IPS-18c (cell line): ENCODE measurements at regions not wholly inside any gene's neighbourhood (a gene's known extent, or its start where the extent isn't known, plus 50 kb on each side); places are given as distances from the start of the nearest gene placed in this dataset.
"Not testable (repeated sequence)": the region's sequence is repeated elsewhere in the genome, so short reads cannot be mapped to it uniquely, and the experiment has no call there.

Experiments used
- H3K4me3 ChIP-seq: 2 replicates; pipeline ENCODE4 v1.7.0; 2013; ENCODE audit warnings: low read depth, mild to moderate bottlenecking, low read length, moderate library complexity; ENCODE audit not compliant: insufficient read depth
- H3K9me3 ChIP-seq: one replicate; pipeline ENCODE4 v1.6.1; 2013; ENCODE audit warnings: mild to moderate bottlenecking, low read length, moderate library complexity; ENCODE audit not compliant: control insufficient read depth, insufficient read depth

GRCh38 chr14:39712293-39712999, 280.2 kb upstream of the FBXO33 start:
- Histone ChIP-seq H3K9me3 (no peaks in the 10 kb centered on the region), H3K4me3 (no peak overlapping the region)

DNA sequence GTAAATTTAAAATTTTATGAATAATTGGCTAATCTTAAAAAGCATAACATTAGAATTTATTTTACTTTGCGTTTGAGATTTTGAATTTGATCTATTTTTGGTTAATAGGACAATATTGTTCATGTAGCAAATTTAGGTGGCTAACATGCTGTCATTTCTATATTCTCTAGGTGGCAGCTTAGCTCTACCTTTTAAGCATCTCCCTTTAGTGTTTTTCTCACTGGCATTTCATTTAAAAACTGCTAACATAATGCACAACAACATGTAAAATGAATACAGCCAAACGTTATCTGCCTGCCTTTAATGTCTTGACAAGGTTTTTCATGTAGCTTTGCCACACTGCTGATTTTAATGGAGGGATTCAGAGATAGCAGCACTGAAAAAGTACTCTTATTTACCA, 272.4 kb upstream of the FBXO33 start:
- peaks cover 4% of the 10 kb centered on the region for H3K9me3 ChIP-seq

DNA sequence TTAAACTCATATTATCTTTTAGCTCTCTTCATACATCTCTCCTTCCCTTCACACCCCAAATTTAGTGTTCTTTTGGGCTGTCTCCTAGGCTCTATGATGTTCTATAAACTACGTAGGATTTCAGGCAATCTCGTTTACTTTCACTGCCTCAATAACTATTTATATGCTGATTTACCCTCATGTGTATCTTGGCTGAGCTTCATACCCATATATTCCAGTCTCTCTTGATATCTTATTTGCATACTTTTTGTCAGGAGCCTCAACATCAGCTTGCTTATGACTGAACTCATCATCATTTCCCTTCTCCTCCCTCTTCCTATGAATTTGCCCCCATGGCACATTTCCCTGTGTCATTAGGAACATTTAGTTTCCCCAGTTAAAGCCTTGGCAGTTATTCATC, 262.1 kb upstream of the FBXO33 start:
- H3K4me3 ChIP-seq, result no peak overlapping the region
- H3K9me3 ChIP-seq, result peaks cover 4% of the 10 kb centered on the region

More for the DNA sequence above, 272.4 kb upstream of the FBXO33 start:
- H3K4me3 ChIP-seq, result no peak overlapping the region

GRCh38 chr14:39683691-39684260, 251.5 kb upstream of the FBXO33 start:
- no peaks in the 10 kb centered on the region for H3K9me3 ChIP-seq

GRCh38 chr14:39682582-39682981, 250.3 kb upstream of the FBXO33 start:
- H3K9me3 ChIP-seq, result no peaks in the 10 kb centered on the region
- no peak overlapping the region for H3K4me3 ChIP-seq

More at GRCh38 chr14:39683691-39684260, 251.5 kb upstream of the FBXO33 start:
- H3K4me3 ChIP-seq, result no peak overlapping the region

DNA sequence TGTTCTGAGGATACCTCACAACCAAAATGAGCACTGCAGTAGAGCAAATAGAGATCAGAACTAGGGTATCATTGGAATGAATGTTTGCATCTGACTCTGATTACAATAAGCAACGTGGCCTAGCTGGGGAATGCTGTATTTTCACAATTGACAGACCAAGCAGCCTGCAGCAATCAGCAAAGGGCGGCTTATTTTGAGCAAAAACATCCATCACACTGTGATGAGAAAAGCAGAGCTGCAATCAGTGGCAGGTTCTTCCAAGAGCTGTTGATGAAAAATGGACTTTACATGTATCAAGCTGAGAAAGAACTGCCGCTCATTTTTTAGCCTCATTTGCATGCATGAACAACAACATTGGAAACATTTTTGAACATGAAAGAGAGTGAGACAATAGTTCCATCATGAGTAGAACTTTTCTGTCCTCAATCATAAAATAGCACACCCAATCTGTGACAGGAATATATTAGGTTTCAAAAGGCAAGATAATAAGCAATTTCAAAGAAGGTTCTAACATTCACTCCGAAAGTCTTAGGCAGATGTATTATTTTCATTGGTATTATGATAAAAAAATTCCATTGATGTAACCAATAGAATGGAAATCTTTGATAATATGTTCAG, 249.7 kb upstream of the FBXO33 start:
- Histone ChIP-seq H3K9me3 (no peaks in the 10 kb centered on the region), H3K4me3 (no peak overlapping the region)

GRCh38 chr14:39680777-39681176, 248.5 kb upstream of the FBXO33 start:
- Histone ChIP-seq H3K9me3 (no peaks in the 10 kb centered on the region), H3K4me3 (no peak overlapping the region)

DNA sequence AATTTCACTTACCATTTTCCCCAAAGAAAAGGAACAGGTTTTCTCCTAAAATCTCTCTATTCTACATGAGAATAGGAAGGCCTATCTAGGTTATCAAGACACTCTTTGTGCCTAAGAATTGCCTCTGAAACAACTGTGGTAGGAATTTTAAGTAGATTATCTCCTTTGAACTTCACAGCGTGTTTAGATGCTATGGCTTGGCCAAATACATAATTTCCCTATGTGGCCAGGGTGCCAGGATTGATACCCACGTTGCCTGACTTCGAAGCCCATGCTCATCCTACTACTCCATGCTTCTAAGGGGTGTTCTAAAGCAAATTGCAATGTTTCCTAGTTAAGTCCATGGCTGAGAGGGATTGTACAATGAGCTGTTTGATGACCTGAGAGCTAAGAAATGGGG, 241.5 kb upstream of the FBXO33 start:
- no peaks in the 10 kb centered on the region for H3K9me3 ChIP-seq
- no peak overlapping the region for H3K4me3 ChIP-seq

DNA sequence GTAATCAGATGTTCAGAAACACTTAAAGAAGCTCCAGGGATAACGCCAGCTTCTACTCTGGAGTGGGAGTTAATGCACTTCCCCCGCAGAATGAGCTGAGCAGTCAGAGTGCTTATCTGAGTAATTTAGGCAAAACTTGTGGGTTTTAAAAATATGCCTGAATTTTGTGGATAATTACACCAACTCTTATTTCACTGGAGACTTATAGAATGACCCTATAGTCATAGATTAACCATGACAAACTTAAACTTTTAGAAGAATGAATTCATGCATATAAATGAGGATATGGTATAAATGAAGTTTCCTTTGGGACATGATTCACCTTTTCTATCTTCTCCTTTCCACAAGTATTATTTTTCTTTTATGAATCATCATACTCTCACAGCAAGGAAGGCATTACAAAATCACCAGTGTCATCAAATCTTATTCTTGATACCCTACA, 241.1 kb upstream of the FBXO33 start:
- Histone ChIP-seq H3K9me3 (no peaks in the 10 kb centered on the region), H3K4me3 (no peak overlapping the region)

- H3K4me3 ChIP-seq, result no peak overlapping the region
- H3K9me3 ChIP-seq, result no peaks in the 10 kb centered on the region
Observed at GRCh38 chr14:39668449-39668848, 236.2 kb upstream of the FBXO33 start.

DNA sequence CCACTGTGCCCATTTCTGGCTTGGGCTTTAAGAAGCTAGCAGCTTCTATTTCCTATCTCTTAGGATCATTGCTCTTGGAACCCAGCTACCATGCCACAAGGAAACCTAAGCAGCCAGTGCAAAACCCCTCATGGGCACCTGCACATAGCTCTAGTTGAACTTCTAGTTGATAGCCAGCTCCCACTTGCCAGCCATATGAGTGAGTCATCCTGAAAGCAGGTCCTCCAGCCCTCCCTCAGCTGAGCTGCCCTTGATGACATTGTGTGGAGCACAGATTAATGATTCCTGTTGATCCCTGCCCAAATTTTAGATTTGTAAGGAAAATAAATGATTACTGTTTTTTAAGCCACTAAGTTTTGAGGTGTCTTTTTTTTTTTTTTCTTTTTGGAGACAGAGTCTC, 234.2 kb upstream of the FBXO33 start:
- no peaks in the 10 kb centered on the region for H3K9me3 ChIP-seq
- H3K4me3 ChIP-seq, result no peak overlapping the region

DNA sequence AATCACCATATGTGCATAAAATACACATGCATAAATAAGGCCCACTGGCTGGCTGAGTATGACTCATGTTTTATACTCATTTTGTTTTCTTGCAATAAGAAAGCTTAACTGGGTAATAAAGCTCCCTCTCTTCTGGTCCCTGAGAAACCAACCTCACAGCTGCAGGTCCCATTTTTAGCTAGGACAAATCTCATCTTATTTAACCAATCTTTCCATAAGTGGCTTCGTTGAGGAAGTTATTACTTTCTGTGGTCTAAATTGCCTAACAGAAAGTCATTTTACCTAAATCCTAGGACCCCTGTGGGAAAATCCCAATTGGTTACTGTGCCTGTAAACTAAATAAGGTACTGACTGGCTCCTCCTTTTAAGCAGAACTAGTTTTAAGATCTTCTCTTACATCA, 232.8 kb upstream of the FBXO33 start:
- Histone ChIP-seq H3K9me3 (no peaks in the 10 kb centered on the region), H3K4me3 (no peak overlapping the region)

- no peaks in the 10 kb centered on the region for H3K9me3 ChIP-seq
- H3K4me3 ChIP-seq, result no peak overlapping the region
Observed at GRCh38 chr14:39664646-39665045, 232.4 kb upstream of the FBXO33 start.

DNA sequence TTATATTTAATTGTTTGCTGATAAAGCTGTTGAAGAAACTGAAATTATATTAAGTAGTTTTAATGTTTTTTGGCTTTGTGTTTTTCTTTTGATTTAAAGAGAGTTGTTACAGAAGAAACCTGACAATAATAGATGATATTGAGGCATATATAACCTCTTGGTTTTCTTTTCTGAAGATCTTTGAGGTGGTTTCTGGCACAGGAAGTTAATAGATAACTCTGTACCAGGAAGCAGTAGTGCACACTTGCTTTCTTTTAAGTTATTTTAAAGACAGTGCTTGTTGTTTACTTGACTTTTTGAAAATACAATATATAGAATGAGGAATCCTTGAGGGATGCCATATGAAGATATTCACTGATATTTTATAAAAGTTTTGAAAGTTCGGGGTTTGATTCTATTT, 209.0 kb upstream of the FBXO33 start:
- H3K9me3 ChIP-seq, result no peaks in the 10 kb centered on the region
- H3K4me3 ChIP-seq, result no peak overlapping the region

- not testable (repeated sequence) for H3K9me3 ChIP-seq, H3K4me3 ChIP-seq
Observed at GRCh38 chr14:39639009-39639408, 206.8 kb upstream of the FBXO33 start.

- Histone ChIP-seq H3K9me3 (no peaks in the 10 kb centered on the region), H3K4me3 (no peak overlapping the region)
Observed at GRCh38 chr14:39628087-39628486, 195.9 kb upstream of the FBXO33 start.

DNA sequence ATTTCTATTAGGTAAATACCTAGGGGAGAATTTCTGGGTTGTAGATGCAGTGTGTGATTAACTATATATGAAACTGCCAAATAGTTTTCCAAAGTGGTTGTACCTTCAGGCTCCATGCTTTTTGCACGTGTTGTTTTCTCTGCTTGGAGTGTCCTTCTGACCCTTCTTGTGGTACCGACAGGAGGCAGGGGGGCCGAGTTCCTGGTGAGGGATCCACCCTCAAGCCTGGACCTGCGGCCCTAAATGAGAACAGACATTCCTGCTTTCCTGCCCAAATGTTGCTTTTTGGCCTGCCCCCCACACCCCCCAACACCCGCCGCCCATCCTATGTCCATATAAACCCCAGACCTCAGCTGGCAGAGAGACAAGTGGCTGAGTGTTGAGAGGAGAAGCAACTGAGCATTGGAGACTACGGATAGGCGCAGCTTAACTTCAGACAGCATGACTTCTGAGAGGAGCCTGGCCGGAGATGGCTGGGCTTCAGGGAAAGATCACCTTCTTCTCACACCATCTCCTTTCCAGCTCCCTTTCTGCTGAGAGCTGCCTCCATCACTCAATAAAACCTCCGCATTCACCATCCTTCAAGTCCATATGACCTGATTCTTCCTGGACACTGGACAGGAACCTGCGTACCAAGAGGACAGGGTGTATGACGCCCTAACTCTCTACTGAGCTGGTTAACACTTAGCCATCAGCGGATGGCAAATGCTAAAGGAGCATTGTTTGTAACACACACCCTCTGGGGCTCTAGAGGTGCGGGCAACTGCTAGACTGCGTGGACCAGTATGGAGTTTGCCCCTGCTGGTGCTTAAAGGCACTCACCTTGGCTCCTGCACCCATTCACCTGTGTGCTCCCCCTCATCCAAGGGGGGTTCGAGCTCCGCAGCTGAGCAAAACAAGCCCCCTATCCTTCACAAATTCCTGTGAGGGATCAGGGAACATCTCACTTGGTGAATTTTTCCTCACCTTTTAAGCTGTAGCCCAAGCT, 194.7 kb upstream of the FBXO33 start:
- H3K4me3 ChIP-seq, result no peak overlapping the region
- H3K9me3 ChIP-seq, result no peaks in the 10 kb centered on the region
